ENCODE measurements at regions not wholly inside any gene's neighbourhood (a gene's known extent, or its start where the extent isn't known, plus 50 kb on each side); places are given as distances from the start of the nearest gene placed in this dataset.

DNA sequence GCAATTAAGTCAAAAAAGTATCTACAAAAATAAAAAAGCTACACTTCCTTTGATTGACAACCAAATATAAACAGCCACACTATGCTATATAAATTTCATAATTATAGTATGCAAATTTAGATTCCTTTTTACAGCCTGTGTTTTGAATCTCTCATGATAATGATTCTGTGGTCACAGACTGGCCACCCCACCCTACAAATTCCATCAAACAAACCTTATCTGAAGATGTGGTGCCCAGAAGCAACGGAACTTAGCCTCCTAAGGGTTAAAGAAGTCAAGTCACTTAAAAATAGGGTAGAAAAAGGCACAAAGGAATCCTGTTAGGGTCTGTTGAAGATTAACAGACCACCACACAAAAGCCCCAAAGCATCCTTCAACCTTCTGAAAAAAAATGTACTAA is 351.8 kb downstream of the INHBA start:
- no peak overlapping the region for H3K4me3 ChIP-seq
- H3K4me1 ChIP-seq (ENCODE audit: control insufficient read depth in 1 of 2, low read depth in 2 of 2) = peaks cover 0 to 7% of the 10 kb centered on the region in 2 donors
- ATAC-seq (ENCODE audit: insufficient number of reproducible peaks, low FRiP score, low read depth) (no peak), DNase-seq (ENCODE audit: low spot score) (no peak)
- no peak overlapping the region for H3K27ac ChIP-seq
- TF ChIP-seq, protein P1, sequence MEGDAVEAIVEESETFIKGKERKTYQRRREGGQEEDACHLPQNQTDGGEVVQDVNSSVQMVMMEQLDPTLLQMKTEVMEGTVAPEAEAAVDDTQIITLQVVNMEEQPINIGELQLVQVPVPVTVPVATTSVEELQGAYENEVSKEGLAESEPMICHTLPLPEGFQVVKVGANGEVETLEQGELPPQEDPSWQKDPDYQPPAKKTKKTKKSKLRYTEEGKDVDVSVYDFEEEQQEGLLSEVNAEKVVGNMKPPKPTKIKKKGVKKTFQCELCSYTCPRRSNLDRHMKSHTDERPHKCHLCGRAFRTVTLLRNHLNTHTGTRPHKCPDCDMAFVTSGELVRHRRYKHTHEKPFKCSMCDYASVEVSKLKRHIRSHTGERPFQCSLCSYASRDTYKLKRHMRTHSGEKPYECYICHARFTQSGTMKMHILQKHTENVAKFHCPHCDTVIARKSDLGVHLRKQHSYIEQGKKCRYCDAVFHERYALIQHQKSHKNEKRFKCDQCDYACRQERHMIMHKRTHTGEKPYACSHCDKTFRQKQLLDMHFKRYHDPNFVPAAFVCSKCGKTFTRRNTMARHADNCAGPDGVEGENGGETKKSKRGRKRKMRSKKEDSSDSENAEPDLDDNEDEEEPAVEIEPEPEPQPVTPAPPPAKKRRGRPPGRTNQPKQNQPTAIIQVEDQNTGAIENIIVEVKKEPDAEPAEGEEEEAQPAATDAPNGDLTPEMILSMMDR (IDR thresholded peaks at IDR 0.05) = no peak
- no peaks in the 10 kb centered on the region for H3K9me3 ChIP-seq
- no peaks in the 10 kb centered on the region for H3K36me3 ChIP-seq
- H3K27me3 ChIP-seq (replicated peaks; ENCODE audit: insufficient read depth) = no peaks in the 10 kb centered on the region

DNA sequence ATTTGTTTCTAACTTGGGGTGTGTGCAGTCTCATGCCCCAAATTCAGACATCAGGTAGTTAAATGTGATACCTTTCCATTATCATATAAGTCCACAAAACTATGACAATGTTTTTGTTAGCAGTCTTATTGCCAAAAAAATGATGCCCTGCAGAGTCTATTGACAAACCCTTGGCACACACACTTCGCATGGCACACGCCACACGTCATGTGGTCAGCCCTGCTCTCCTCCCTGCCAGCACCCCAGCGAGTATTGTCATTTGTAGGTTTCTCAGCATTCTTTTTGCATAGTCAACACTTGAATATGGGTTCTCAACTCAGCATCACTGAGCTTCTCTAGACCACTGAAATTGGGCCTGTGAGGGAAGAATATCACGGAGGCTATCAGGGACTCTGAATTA is 356.0 kb downstream of the INHBA start:
- no peak for DNase-seq (ENCODE audit: low spot score)
- H3K9me3 ChIP-seq = no peaks in the 10 kb centered on the region
- ATAC-seq (ENCODE audit: insufficient number of reproducible peaks, low FRiP score, low read depth) = no peak
- H3K27ac ChIP-seq = no peak overlapping the region
- H3K4me1 ChIP-seq (ENCODE audit: control insufficient read depth in 1 of 2, low read depth in 2 of 2) = no peaks in the 10 kb centered on the region
- no peaks in the 10 kb centered on the region for H3K27me3 ChIP-seq (replicated peaks; ENCODE audit: insufficient read depth)
- H3K4me3 ChIP-seq = no peak overlapping the region
- TF ChIP-seq, protein P1 (IDR thresholded peaks at IDR 0.05) = no peak
- H3K36me3 ChIP-seq = no peaks in the 10 kb centered on the region

GRCh38 chr7:41339913-41340676 is 362.8 kb downstream of the INHBA start:
- no peaks in the 10 kb centered on the region for H3K9me3 ChIP-seq
- no peaks in the 10 kb centered on the region for H3K36me3 ChIP-seq
- no peak overlapping the region for H3K4me3 ChIP-seq
- ATAC-seq (ENCODE audit: insufficient number of reproducible peaks, low FRiP score, low read depth) (no peak), DNase-seq (ENCODE audit: low spot score) (no peak)
- H3K27me3 ChIP-seq (replicated peaks; ENCODE audit: insufficient read depth) = no peaks in the 10 kb centered on the region
- H3K4me1 ChIP-seq (ENCODE audit: control insufficient read depth in 1 of 2, low read depth in 2 of 2) = no peaks in the 10 kb centered on the region
- TF ChIP-seq, protein P1 (IDR thresholded peaks at IDR 0.05) = no peak
- no peak overlapping the region for H3K27ac ChIP-seq

- no peak for DNase-seq (ENCODE audit: low spot score)
- ATAC-seq (ENCODE audit: insufficient number of reproducible peaks, low FRiP score, low read depth) = no peak
- Histone ChIP-seq H3K27me3 (replicated peaks; ENCODE audit: insufficient read depth) (no peaks in the 10 kb centered on the region), H3K9me3 (no peaks in the 10 kb centered on the region), H3K4me3 (no peak overlapping the region), H3K36me3 (no peaks in the 10 kb centered on the region), H3K4me1 (ENCODE audit: control insufficient read depth in 1 of 2, low read depth in 2 of 2) (no peaks in the 10 kb centered on the region), H3K27ac (no peak overlapping the region)
- TF ChIP-seq, protein P1 (IDR thresholded peaks at IDR 0.05) = no peak
These were observed 365.9 kb downstream of the INHBA start for GRCh38 chr7:41336981-41337380.

GRCh38 chr7:41336455-41336952 is 366.4 kb downstream of the INHBA start:
- Histone ChIP-seq H3K4me1 (ENCODE audit: control insufficient read depth in 1 of 2, low read depth in 2 of 2) (no peaks in the 10 kb centered on the region), H3K36me3 (no peaks in the 10 kb centered on the region), H3K27ac (no peak overlapping the region), H3K4me3 (no peak overlapping the region), H3K27me3 (replicated peaks; ENCODE audit: insufficient read depth) (no peaks in the 10 kb centered on the region), H3K9me3 (no peaks in the 10 kb centered on the region)
- ATAC-seq (ENCODE audit: insufficient number of reproducible peaks, low FRiP score, low read depth) (no peak), DNase-seq (ENCODE audit: low spot score) (no peak)
- TF ChIP-seq, protein P1 (IDR thresholded peaks at IDR 0.05) = no peak
